Activated naive CD8-positive, alpha-beta T cell treated with anti-CD3 and anti-CD28 coated beads, Interleukin-2, amount 10 ng/mL, durations not matched to agents 7 days and 5 days (primary cell): ENCODE measurements at regions not wholly inside any gene's neighbourhood (a gene's known extent, or its start where the extent isn't known, plus 50 kb on each side); places are given as distances from the start of the nearest gene placed in this dataset.

ENCODE experiments used
- ATAC-seq: fragments of 150-1000 bp; cut with Tn5 transposase; one replicate; pipeline ENCODE4 v1.10.0; 2021; ENCODE audit warnings: low read depth, moderate library complexity
- POLR2A ChIA-PET: fragments of 350-600 bp; sonication (Branson Sonifier 250); formaldehyde crosslinking; loops from one replicate; lab custom pipeline; 2021; ENCODE audit warnings: antibody characterized with exemption; lab: Charles Lee
- DNase-seq: peaks from one replicate; pipeline ENCODE4 v3.0.0; 2021
- H3K27ac Mint-ChIP-seq: one replicate; pipeline ENCODE4 v1.8.0; 2022; ENCODE audit warnings: mild to moderate bottlenecking, mixed read lengths
- H3K27me3 Mint-ChIP-seq: one replicate; pipeline ENCODE4 v1.8.0; 2022; ENCODE audit warnings: mild to moderate bottlenecking, moderate library complexity, mixed read lengths
- H3K36me3 Mint-ChIP-seq: one replicate; pipeline ENCODE4 v1.8.0; 2021; ENCODE audit warnings: mild to moderate bottlenecking, mixed read lengths
- H3K4me1 Mint-ChIP-seq: one replicate; pipeline ENCODE4 v1.8.0; 2021; ENCODE audit warnings: mixed read lengths
- H3K4me3 Mint-ChIP-seq: one replicate; pipeline ENCODE4 v1.8.0; 2022; ENCODE audit warnings: mild to moderate bottlenecking, moderate library complexity, mixed read lengths
- H3K9me3 Mint-ChIP-seq: one replicate; pipeline ENCODE4 v1.8.0; 2021; ENCODE audit warnings: mixed read lengths

DNA sequence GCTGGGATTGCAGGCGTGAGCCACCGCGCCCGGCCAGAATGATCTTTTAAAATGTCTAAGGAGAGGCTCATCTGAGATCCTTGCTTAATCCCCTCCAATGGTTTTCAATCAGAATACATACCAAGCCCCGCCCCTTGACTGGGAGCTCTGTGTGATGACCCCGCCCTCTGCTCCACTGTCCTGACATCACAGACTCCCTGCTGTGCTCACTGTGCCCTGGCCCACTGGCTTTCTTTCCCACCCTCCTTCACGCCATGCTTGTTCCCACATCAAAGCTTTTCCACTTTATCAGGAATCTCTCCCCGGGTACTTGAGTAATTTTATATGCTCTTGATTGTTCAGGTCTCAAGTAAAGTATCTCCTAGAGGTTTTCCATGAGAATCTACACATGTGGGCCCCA is 762.3 kb upstream of the ID2 start:
- Mint-ChIP-seq H3K4me1 (peaks cover 10% of the 10 kb centered on the region), H3K4me3 (no peak overlapping the region), H3K27ac (no peak overlapping the region), H3K36me3 (peaks cover 6% of the 10 kb centered on the region), H3K9me3 (peaks cover 10% of the 10 kb centered on the region), H3K27me3 (no peaks in the 10 kb centered on the region)
- no peak for ATAC-seq
- POLR2A ChIA-PET, result no interaction called here
- no peak for DNase-seq

DNA sequence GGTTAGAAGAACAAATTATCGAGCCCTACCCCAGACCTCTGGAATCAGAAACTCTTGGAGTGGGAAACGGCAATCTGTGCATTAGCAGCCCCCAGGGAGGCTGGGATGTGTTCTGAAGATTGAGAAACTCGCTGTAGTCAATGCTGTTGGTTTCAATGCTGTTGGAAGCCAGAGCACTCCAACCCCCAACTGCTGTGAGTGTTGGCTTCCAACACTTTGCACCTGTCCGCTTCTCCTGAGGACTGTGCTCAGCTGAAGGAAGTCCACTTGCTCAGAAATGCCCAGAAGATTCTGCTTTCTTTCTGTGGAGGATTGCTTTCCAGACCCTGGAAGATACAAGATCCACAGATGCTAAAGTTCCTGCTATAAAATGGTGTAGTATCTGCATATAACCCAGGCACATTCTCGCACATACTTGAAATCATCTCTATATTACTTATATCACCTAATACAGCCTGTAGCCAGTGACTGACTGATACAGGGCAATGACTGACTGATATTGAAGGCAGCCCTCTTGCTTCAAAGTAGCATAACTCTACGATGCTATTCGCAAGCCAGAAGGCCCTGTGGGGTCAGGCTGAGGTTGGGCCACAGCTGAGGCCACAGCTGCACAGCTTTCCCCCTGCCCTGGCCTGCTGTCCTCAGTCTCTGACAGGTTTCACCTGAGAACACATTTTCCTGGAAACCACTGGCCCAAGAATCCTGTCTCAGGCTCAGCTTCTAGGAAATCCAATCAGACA is 757.7 kb upstream of the ID2 start:
- Mint-ChIP-seq H3K27ac (no peak overlapping the region), H3K4me3 (no peak overlapping the region), H3K27me3 (no peaks in the 10 kb centered on the region), H3K36me3 (peaks cover 8% of the 10 kb centered on the region), H3K4me1 (peaks cover 10% of the 10 kb centered on the region), H3K9me3 (peaks cover 5% of the 10 kb centered on the region)
- ATAC-seq, result no peak
- POLR2A ChIA-PET, result no interaction called here
- DNase-seq, result no peak

DNA sequence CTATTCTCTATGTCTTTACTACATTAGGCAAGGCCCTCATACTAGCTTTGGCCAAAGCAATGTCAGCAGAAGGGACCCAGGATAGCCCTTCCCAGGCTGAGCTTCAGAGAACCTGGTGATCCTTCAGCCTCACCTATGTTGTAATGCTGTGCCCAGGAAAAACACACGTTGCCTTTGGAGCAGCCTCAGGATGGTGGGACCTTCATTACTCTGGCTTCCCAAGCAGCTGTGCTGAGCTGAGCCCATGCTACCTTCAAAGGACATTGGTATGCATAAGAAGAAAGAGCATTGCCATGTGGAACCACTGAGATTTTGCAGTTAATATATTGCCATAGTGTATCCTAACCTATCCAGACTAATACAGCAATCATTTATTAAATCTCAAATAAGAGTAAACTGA is 756.4 kb upstream of the ID2 start:
- ATAC-seq (no peak), DNase-seq (no peak)
- H3K4me1 Mint-ChIP-seq, result peaks cover 10% of the 10 kb centered on the region
- peaks cover 8% of the 10 kb centered on the region for H3K36me3 Mint-ChIP-seq
- peaks cover 5% of the 10 kb centered on the region for H3K9me3 Mint-ChIP-seq
- H3K27ac Mint-ChIP-seq, result no peak overlapping the region
- POLR2A ChIA-PET, result no interaction called here
- H3K4me3 Mint-ChIP-seq, result no peak overlapping the region
- no peaks in the 10 kb centered on the region for H3K27me3 Mint-ChIP-seq

DNA sequence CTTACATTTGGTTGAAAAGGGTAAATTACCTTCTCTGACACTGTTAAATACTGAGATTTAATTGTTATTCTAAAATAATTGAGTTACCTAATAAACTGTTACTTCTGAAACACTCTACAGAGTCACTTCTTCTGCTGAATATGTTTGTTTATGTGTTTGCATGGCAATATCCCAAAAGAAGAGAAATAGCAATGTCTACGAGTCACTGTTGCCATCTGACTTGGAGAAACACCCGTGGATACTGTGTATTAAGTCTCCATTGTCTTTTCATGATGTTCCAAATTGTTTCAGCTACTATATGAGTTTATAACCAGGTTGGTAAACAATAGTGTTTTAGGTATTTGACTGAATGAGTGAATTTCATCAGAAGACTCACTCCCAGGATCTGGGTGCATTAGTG is 754.2 kb upstream of the ID2 start:
- H3K4me3 Mint-ChIP-seq, result no peak overlapping the region
- no peak for ATAC-seq

DNA sequence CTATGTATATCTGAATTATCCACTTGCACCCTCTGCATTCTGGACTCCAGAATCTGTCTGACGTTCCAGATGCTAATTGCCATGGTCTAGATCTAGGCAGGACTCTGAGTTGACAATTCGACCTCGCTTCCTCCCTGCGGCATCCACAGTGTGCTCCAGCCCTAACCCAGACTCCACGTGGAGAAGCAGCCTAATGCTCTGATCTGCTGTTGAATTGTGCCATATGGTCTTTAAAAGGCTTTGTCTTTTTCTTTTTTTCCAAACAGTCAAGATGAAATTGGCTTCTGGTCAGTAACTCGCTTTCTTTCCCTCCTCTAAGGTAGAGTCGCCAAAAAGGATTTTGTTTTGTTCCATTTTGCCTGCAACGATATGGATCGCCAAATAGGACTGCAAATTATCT is 752.6 kb upstream of the ID2 start:
- Mint-ChIP-seq H3K27ac (no peak overlapping the region), H3K9me3 (peaks cover 2% of the 10 kb centered on the region), H3K4me1 (peaks cover 6% of the 10 kb centered on the region), H3K4me3 (no peak overlapping the region), H3K36me3 (peaks cover 1% of the 10 kb centered on the region), H3K27me3 (no peaks in the 10 kb centered on the region)
- ATAC-seq, result no peak
- no peak for DNase-seq
- POLR2A ChIA-PET, result no interaction called here

More for the DNA sequence above, 754.2 kb upstream of the ID2 start:
- Mint-ChIP-seq H3K27me3 (no peaks in the 10 kb centered on the region), H3K27ac (no peak overlapping the region), H3K9me3 (peaks cover 4% of the 10 kb centered on the region), H3K36me3 (peaks cover 4% of the 10 kb centered on the region), H3K4me1 (peaks cover 14% of the 10 kb centered on the region)
- no peak for DNase-seq
- POLR2A ChIA-PET, result no interaction called here

DNA sequence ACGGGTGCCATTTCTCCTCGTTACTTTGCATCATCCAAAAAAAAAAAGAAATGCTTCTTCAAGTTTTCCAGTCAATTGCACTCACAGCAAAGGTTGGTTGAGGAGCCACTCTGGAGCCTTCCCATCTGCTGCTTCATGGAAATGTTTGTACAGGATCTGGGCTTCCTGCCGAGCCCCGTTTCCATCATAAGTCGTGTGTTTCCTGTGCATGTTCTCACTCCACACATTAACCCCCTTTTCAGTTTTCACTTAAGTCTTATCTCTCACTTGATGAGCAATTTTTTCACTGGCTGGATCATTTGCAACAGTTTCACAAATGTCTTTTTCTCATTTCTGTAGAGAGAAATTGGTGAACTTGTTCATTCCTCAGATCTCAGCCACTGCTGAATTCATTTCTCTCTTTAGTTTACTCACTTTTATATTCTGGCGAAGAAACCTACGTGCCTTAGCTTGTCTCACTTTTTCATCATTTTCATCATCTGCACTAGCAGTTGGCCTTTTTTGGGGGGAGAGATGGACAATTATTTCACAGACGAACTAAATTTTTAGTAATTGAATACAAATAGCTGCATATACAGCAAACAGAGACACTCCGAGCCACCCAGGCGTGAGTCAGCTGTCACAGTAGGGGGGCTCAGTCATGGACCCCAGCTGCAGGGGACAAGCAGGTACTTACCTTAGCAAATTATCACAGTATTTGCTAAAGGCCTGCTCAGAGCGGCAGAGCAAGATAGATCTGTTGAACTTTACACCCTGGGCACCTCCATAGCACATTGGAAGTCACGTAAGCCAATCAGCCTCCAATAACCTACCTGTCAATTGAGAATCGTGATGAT is 750.8 kb upstream of the ID2 start:
- POLR2A ChIA-PET, result no interaction called here
- Mint-ChIP-seq H3K36me3 (peaks cover 1% of the 10 kb centered on the region), H3K27ac (no peak overlapping the region), H3K4me1 (peaks cover 3% of the 10 kb centered on the region), H3K27me3 (no peaks in the 10 kb centered on the region), H3K9me3 (peaks cover 2% of the 10 kb centered on the region), H3K4me3 (no peak overlapping the region)
- DNase-seq (no peak), ATAC-seq (no peak)

DNA sequence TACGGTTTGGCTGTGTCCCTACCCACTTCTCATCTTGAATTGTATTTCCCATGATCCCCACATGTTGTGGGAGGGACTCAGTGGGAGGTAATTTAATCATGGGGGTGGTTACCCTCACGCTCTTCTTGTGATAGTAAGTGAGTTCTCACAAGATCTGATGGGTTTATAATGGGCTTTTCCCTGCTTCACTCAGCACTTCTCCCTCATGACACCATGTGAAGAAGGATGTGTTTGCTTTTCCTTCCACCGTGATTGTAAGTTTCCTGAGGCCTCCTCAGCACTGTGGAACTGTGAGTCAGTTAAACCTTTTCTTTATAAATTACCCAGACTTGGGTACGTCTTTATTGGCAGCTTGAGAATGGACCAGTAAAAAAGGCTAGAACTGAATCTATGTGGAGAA is 750.0 kb upstream of the ID2 start:
- no peak for ATAC-seq

DNA sequence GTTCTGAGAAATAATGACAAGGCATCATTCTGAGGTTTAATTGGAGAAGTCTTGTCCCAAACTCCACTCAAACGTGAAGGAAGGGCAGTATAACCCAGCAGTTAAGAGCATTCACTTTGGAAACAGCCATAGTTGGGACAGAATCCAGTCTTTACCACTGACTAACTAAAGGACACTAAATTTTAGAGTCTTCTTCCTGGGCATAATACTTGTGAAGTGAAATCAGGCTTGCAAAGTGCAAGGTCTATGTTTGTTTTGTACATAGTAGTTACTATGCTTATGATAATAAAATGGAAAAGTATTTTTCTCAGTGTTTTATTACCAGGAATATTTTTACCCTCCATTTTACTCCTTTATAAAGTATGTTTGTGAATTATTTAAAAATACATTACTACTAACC is 748.2 kb upstream of the ID2 start:
- no peak overlapping the region for H3K4me3 Mint-ChIP-seq
- no peaks in the 10 kb centered on the region for H3K27me3 Mint-ChIP-seq
- H3K36me3 Mint-ChIP-seq, result no peaks in the 10 kb centered on the region
- DNase-seq (no peak), ATAC-seq (no peak)
- POLR2A ChIA-PET, result no interaction called here
- H3K9me3 Mint-ChIP-seq, result peaks cover 2% of the 10 kb centered on the region
- no peak overlapping the region for H3K27ac Mint-ChIP-seq
- H3K4me1 Mint-ChIP-seq, result peaks cover 3% of the 10 kb centered on the region

More for the DNA sequence above, 750.0 kb upstream of the ID2 start:
- Mint-ChIP-seq H3K36me3 (peaks cover 1% of the 10 kb centered on the region), H3K4me1 (peaks cover 3% of the 10 kb centered on the region), H3K27ac (no peak overlapping the region), H3K27me3 (no peaks in the 10 kb centered on the region), H3K4me3 (no peak overlapping the region), H3K9me3 (peaks cover 2% of the 10 kb centered on the region)
- no peak for DNase-seq
- POLR2A ChIA-PET, result no interaction called here

DNA sequence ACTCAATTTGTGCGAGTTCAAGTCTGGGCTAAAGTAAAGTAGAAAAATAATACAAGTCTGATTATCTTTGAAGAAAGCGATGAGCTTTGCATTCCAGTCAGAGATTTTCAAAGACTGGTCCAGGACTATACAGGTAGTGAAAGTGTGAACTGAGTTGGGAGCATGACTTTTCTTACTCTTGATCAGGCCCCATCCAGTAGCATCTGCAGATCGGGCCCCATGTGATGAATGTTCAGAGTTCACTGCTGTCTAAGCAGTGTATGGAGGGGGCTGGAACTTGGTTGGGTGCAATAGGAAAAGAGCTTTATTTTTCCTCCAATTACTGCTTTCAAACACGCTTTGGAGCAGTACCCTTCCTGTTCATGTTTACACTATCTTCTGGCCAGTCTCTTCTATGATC is 747.4 kb upstream of the ID2 start:
- no peak overlapping the region for H3K4me3 Mint-ChIP-seq
- no peaks in the 10 kb centered on the region for H3K36me3 Mint-ChIP-seq
- H3K27me3 Mint-ChIP-seq, result peaks cover under 1% of the 10 kb centered on the region
- no peak for DNase-seq
- peaks cover 2% of the 10 kb centered on the region for H3K9me3 Mint-ChIP-seq
- H3K27ac Mint-ChIP-seq, result no peak overlapping the region
- no peak for ATAC-seq
- POLR2A ChIA-PET, result interaction anchor here (0.6 kb wide), 1 partner anchor 748 kb away, joined by 4 read pairs; the partner anchor contains the start of gene ID2
- H3K4me1 Mint-ChIP-seq, result peaks cover 3% of the 10 kb centered on the region

DNA sequence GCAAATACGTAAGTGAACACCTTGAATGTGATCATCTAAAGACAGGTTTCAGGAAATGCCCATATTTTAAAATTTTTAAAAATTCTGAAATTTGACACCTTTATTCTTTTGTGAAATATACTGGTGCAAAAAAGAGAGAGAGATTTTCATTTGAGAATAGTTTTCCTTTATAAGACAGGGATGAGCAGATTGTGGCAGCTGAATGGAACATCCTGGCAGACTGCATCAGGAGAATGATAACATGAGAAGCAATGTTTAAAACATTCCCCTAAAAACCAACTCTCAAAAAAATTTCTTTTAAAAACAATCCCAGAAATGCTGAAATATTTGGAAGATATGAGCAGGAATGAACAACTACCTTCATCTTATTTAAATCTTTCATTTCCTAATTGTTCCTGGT is 744.8 kb upstream of the ID2 start:
- H3K4me1 Mint-ChIP-seq, result no peaks in the 10 kb centered on the region
- H3K9me3 Mint-ChIP-seq, result peaks cover 1% of the 10 kb centered on the region
- DNase-seq (no peak), ATAC-seq (no peak)
- peaks cover 3% of the 10 kb centered on the region for H3K27me3 Mint-ChIP-seq
- H3K27ac Mint-ChIP-seq, result no peak overlapping the region
- H3K36me3 Mint-ChIP-seq, result no peaks in the 10 kb centered on the region
- no peak overlapping the region for H3K4me3 Mint-ChIP-seq
- POLR2A ChIA-PET, result no interaction called here

DNA sequence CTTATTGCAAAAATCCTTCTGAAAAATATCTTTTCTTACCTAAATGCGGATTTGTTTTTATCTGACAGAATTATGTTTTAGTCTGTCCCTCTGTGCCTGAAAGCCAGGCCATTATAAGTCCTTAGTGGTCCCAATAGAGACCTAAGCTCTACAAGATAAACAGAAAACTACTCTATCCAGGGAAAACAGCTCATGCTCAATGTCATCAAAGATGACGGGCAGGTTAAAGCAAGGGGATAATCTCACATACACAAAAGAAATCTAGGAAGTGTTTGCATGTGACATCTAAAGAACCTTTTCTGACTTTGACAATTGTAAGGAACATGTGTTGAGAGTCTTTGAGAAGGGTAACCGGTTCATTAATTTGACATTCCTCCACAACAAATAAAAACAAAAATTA is 741.1 kb upstream of the ID2 start:
- POLR2A ChIA-PET, result no interaction called here
- peaks cover 3% of the 10 kb centered on the region for H3K27me3 Mint-ChIP-seq
- H3K4me1 Mint-ChIP-seq, result no peaks in the 10 kb centered on the region
- H3K4me3 Mint-ChIP-seq, result no peak overlapping the region
- ATAC-seq, result no peak
- no peaks in the 10 kb centered on the region for H3K36me3 Mint-ChIP-seq
- H3K9me3 Mint-ChIP-seq, result peaks cover 3% of the 10 kb centered on the region
- no peak overlapping the region for H3K27ac Mint-ChIP-seq
- no peak for DNase-seq

DNA sequence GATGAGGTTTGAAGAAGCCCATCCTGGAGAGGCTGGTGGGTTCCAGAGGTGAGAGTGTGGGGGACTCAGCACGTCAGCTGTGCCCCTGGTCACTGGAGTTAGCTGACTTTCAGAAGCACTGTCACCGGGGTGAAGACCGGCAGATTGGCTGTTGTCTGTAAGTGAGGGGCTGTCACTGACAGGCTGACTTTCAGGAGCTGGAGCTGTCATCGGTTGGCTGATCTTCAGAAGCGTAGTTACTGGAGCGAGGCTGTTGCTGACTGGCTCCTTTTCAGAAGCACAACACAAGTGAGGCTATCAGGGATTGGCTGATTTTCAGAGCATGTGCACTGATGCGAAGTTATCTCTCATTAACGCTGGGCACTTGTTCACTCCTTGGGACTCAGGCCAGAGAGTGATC is 738.4 kb upstream of the ID2 start:
- ATAC-seq (no peak), DNase-seq (no peak)
- Mint-ChIP-seq H3K9me3 (peaks cover 5% of the 10 kb centered on the region), H3K4me1 (no peaks in the 10 kb centered on the region), H3K36me3 (no peaks in the 10 kb centered on the region), H3K27me3 (peaks cover 3% of the 10 kb centered on the region), H3K27ac (no peak overlapping the region), H3K4me3 (no peak overlapping the region)
- POLR2A ChIA-PET, result no interaction called here

DNA sequence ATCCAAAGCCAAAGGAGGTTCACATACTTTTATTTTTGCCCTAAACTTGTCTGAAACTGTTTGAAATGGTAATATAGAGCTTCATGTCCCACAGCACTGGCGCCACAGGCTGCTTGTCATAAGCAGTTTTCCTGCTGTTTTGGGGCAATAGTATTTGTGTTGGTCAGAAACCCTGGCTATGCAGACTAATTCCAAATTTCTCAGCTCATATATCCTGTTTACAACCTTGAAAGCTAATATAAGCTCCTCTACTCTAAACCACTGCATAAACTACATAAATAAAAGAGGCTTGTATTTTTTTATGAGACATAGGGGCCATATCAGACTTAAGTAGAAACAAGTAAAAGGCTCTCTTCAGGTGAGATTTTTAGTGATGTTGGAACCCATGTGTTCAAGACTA is 736.8 kb upstream of the ID2 start:
- no peak overlapping the region for H3K4me3 Mint-ChIP-seq
- no peak overlapping the region for H3K27ac Mint-ChIP-seq
- H3K36me3 Mint-ChIP-seq, result no peaks in the 10 kb centered on the region
- no peaks in the 10 kb centered on the region for H3K27me3 Mint-ChIP-seq
- POLR2A ChIA-PET, result no interaction called here
- no peak for ATAC-seq
- H3K9me3 Mint-ChIP-seq, result peaks cover 5% of the 10 kb centered on the region
- no peak for DNase-seq
- no peaks in the 10 kb centered on the region for H3K4me1 Mint-ChIP-seq

DNA sequence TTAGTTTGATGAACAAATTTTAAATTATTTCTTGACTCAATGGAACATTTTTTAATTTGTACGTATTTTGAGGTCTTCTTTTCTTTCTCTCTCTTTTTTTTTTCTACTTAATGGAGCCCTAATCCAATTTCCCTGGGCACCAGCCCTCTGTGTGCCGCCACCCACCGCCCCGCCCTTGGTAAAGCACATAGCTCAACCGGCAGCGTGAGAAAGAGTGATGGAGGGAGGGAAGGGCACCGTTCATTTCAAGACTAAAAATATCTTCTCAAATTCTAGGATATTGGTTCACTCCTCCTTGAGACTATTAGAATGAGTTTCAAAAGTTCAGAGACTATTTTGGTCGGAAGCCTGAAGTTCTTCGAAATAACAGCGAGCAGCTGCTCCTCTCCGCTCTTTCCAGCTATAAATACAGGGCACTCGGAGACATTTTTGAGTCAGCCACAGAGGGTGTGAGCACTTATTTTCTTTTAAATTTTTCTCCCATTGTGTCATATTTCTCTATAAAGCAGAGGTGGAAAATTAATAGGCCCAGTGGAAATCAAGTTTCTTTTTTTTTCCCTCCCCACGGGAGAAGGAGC is 731.7 kb upstream of the ID2 start:
- H3K27ac Mint-ChIP-seq, result no peak overlapping the region
- DNase-seq (no peak), ATAC-seq (no peak)
- H3K4me1 Mint-ChIP-seq, result no peaks in the 10 kb centered on the region
- H3K27me3 Mint-ChIP-seq, result no peaks in the 10 kb centered on the region
- no peak overlapping the region for H3K4me3 Mint-ChIP-seq
- H3K9me3 Mint-ChIP-seq, result peaks cover 4% of the 10 kb centered on the region
- POLR2A ChIA-PET, result no interaction called here
- H3K36me3 Mint-ChIP-seq, result no peaks in the 10 kb centered on the region
